ENCODE measurements at regions not wholly inside any gene's neighbourhood (a gene's known extent, or its start where the extent isn't known, plus 50 kb on each side); places are given as distances from the start of the nearest gene placed in this dataset.
"Not testable (repeated sequence)": the region's sequence is repeated elsewhere in the genome, so short reads cannot be mapped to it uniquely, and the experiment has no call there.

DNA sequence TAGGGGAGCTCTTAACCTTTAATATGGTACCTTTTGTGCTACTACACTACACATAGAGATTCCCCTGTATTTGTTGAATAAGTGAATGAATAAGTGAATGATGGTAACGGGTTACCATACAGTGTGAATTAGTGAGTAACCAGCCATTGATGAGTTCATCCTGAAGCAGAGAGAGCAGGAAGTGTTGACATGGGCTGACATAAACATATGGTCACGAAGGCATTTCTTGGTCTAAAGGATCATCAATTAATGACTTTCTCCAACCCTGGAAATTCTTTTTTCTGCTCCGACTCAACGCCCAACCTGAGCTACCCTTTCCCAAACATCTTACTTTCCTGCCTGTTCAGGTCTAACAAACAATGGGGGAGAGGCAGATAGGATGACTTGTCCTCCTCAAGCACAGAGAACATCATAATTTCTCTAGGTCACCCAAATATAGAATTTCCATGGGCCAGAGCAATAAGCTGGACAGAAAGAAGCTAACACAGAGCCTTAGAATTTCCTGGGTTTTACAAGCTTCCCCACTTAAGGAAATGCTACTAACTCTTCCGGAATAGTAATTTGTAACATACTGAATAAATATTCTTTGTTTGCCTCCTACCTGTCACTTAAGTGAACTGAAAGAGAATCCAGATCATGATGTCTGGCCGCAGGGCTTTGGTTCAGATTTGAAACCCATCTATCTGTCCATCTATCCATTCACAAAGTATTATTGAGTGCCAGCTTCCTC lies 114.7 kb upstream of the NGF start:
- DNase-seq = no peak

DNA sequence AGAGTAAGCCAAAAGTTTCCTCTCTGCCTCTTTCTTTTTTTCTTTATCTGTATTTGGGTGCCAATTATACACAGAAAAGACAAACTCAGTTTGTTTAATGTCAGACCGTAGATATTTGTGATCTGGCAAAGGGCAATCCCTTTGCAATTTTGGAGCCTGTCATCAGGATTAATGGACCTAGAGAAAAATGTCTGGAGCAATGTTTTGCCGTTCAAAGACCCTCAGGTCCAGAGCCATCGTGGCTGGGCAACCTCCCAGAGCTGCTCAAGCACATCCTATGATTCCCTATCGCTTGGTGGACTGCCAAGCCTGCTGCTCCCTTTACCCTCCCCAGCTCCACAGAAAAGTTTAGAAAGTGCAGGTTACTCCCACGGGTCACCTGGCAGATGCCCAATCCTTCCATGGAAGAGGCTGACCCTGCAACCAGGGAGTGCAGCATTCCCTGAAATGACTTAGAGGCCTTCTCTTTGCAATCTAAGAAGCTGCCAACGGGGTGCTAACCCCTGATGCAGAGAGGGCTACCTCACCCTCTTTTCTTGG lies 112.5 kb upstream of the NGF start:
- DNase-seq = no peak

DNA sequence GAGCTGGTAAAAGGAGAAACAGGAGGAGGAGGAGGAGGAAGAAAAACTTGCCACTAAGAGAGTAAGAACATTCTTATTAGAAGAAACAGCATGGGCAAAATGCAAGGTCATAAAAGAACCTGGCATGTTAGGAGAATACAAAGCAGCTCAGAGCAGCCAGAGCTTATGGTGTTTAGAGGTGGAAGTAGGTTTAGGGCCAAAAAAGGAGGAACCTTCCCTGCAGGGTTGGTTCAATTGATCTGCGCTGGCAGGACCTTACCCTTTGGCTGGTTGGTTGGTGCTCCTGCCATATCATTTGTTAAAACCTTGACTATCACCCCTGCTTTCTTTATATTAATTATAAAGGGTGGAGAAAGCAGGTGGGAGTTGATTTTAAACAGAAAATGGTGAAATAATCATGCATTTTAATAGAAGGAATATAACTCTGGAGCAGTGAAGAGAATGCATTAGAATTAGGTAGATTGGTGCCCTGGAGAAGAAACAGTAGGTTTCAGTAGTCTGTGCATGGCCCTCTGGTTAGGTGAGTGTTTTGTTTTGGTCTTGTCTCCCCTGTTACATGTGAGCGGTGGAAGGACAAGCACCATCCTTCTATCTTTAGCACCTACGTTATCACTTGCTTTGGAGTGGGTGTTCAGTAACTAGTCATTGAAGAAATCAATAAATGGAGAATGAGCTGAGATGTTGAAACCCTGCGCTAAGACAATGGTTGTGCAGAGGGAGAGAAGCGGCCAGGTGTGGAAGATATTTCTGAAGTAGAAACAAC lies 110.4 kb upstream of the NGF start:
- DNase-seq = no peak

DNA sequence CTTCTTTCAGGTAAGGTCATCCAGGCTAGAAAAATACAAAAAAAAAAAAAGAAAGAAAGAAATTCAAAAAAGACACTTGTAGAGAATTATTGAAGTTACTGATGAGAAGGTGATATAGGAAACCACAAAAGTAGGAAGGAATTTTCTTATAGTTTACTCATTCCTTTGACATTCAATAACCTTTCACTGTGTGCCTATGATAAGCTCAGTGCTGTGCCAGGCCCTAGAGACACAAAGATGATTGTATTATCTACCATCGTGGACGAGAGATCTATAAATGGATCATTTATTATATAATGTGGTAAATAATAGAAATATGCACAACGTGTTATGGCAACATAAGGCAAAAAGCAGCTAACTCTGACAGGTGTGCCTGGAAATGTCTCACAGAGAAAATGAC lies 109.6 kb upstream of the NGF start:
- DNase-seq = no peak

DNA sequence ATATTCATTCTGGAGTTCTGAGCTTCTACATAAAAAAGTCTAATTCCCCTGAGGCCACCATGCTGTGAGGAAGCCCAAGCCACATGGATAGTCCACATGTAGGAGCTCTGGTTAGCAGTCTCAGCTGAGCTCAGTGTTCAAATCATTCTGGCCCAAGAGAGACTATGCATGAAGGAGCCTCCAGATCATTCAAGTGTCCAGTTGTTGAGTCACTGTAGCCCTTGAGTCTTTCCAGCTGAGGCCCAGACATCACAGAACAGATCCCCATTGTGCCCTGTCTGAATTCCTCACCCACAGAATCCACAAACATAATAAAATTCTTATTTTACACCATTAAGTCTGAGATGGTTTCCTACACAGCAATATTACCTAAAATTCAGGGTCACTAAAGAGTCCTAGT lies 107.0 kb upstream of the NGF start:
- DNase-seq = no peak

DNA sequence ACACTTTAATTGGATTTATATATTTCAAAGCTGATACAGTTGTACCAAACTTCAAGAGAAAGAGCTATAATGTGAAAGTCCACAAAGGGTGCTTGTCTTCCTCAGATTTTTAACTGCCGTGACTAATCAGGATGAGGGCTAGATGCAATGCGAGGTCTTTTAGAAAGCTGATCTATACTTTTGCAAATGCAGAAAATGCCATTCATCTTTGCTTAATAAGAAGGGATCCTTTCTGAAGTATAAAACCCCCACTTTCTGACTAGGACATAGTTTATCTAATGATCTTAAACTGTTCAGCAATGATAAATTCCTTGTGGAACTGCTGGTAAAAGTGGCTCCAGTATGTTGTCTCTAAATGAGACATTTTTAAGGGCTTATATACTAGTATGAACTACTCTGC lies 102.7 kb upstream of the NGF start:
- DNase-seq = no peak

DNA sequence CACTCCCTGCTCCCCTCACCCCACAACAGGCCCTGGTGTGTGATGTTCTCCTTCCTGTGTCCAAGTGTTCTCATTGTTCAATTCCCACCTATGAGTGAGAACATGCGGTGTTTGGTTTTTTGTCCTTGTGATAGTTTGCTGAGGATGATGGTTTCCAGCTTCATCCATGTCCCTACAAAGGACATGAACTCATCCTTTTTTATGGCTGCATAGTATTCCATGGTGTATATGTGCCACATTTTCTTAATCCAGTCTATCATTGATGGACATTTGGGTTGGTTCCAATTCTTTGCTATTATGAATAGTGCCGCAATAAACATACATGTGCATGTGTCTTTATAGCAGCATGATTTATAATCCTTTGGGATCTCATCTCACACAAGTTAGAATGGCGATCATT lies 101.5 kb upstream of the NGF start:
- DNase-seq = not testable (repeated sequence)

DNA sequence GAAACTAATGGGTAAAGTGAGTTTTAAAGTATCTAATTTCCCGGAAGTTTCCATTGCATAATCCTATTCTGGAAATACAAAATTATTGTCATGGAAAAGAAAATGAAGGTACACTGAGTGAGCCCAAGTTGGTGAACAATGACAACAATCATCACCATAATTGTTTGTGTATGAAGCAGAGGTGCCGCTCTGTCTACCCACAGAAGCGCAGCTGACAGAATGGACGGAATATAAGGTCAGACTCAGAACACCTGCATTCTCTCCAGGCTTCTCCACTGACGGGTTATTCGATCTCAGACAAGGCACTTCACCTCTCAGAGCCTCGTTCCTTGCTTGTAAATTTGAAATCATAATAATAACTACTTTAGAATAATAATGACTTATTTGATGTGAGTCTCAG lies 99.1 kb upstream of the NGF start:
- peak; percentile 77 to 83 for DNase-seq

DNA sequence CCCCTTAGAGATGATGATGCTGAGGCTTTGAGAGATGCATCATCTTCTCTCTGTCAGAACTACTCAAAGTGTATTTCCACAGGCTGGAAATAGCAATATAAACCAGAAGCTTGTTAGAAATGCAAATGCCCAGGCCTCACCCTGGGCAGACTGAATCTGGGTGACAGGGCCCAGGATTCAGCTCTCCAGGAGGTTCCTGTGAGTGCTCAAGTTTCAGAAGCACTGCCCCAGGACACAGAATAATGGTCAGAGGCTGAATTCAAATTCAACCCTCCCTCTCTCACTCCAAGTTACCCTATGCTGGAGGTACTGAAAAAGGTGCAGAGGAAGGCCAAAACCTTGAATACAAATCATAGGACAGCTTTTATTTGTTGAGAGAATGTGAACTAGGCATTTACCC lies 98.5 kb upstream of the NGF start:
- DNase-seq = peak; percentile 4 to 42

DNA sequence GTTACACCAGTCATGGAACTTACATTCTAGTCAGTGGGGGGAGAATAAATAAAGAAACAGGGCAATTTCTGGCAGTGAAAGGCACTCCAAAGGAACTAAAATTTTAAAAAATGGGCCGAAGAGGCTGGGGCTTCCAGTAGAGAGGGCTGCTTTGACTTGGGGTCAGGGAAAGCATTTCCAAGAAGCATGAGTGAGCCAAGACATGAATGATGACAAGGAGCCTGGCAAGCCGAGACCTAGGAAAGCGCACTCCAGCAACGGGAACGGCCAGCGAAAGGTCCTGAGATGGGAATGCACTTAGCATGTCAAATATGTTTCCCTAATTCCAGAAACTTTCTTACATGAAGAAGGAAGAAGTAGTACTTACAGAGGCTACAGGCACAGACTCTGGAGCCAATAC lies 95.4 kb upstream of the NGF start:
- DNase-seq = no peak

DNA sequence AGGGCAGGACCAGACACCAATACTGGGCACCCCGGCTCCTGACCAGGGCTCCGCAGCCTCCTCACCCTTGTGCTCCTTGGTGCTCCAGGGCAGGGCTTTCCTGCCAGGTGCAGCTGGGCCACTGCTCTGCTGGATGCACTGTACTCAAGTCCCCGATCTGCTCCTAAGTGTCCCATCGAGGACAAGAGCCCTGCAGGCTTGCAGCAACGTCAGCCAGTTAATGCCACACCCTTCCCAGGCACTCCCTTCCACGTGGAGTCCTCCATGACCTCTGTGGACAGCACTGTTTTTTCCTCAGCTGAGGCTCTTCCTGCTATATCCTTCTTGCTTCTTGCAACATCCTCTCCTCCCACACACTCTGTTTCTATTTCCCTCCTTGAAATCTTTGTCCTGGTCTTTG lies 94.0 kb upstream of the NGF start:
- DNase-seq = no peak

DNA sequence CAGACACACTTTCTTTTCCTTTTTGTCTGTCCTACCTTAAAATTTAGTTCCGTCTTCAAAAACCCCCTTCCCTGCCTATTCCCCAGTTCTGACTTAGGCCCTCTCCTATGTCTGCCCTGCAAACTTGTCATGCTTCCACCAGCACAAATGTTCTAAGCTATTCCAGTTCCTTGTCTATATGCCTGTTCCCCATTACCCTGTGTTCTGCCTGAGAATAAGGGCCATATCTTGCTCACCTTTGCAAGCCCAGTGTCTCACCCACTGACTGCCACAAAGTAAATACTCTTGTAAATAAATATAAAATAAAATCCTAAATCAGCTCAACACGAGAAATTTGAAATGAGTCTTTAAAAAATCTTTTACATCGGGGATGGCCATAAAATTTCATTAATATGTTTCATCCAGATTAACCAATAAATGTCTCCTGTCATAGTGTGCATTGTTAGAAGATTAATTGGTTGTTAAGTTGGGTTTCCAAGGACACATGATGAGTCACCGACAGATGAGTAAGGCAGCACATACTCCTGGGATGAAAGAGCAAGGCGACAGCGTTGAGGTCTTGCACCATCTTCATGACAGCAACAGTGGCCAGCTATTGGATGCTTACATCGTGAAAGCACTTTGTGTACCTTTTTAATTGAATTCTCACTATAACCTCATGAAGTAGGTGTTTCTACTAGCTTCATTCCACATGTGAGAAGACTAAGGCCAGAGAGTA lies 92.6 kb upstream of the NGF start:
- DNase-seq = no peak

DNA sequence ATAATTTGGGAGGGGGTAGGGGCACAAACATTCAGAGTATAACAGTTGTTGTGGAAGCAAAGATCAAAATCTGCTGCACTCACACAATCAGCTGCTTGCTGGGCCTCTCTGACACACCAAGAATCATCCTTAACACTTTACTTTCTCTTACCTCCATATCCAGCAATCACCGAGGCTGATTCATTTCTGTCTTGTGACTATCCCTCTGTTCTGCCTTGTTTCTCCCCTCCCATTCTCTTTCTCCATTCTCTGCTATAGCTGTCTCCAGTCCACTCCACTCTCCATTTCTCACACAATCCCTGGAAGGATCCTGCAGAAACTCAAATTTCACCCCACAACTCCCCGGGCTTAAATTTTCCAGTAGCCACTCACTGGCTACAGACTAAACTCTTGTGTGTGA lies 91.8 kb upstream of the NGF start:
- no peak for DNase-seq

DNA sequence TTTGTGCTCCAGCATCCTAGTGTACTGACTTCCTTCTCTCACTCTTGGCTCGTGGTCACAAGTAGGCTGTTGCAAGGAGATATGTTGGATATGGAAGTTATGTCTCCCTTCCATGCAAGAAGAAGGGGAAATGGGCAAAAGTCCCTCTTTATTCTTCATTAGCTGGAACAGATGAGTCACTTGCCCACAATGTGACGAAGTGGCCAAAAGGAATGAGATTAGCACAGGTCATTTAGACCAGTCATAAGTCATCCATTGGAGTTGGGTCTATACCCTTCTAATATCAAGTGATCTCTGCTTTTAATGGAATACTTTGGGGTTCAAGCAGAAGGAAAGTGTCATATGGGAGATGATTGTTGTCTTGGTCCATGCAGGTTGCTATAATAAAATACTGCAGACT lies 91.2 kb upstream of the NGF start:
- no peak for DNase-seq

DNA sequence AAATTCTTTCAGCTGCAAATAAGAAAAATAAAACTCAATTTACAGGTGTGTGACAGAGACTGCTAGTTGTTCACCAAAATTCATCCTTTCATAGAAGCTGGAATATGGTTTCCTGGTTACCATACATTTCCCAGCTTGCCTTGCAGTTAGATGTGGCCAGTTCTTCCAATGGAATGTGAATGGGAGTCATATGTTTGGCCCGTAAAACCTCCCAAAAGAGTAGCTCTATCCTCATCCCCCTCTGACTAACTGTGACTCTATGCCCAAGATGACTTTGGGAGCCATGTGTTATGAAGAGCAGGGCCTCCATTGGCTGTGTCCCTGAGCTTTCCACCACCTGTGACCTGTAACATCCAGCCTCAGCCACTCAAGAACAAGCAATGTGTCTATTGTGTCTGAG lies 90.6 kb upstream of the NGF start:
- no peak for DNase-seq

DNA sequence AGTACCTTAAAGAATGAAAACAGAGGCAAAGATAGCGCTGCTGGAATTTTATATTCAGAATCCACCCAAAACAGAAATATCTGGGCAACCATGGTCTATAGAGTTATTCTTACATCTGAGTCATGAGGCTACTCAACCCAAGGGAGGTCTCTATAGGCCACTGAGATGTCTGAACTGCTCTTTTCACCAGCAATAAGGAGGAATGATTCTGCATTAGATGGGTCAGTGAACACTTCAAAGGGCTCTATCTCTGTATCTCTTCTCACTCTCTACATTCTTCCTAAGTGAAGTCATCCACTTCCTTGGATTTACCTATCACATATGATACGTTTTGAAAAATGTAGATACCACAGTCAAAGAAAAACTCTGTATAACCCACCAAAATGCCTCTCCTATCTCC lies 90.2 kb upstream of the NGF start:
- no peak for DNase-seq

DNA sequence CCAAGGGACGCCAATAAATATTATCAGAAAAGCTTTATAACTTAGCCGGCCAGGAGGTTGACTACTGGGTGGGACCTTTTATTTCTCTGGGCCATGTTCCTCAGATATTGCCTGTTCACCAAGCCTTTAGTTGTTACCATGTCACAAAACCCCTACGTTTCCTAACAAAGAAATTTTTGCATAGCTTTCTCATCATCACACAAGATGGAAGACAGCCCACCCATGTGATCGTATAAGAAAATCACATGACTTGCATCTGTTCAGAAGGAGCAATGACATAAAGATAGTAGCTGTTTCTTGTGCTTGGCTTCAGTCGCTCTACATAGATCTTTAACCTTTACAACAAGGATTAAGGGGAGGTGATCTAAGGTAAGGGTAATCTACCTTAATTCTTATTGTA lies 88.9 kb upstream of the NGF start:
- no peak for DNase-seq

DNA sequence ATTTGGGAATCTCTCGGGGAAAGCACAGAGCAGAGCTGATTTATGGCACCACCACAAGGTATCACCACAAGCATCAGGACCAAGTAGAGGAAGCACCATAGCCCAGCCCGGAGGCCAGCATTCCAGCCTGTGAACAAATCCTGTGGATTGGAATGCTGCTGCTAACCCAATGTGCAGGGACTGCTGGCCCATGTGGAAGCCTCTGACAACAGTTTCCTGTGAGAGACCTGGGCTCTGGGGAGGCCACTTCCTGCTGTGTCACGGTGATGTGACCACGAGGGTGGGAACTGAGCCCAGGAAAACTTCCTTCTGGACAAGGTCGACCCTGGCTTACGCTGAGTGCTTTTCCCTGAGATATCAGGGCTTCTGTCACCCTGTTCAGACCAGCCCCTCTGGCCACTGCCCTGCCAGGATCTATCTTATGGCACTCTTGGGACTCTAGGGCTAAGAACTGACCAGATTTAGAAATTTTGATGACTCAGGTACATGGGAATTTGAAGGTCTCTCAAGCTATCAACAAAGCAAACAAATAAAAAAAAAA lies 88.3 kb upstream of the NGF start:
- DNase-seq = no peak

DNA sequence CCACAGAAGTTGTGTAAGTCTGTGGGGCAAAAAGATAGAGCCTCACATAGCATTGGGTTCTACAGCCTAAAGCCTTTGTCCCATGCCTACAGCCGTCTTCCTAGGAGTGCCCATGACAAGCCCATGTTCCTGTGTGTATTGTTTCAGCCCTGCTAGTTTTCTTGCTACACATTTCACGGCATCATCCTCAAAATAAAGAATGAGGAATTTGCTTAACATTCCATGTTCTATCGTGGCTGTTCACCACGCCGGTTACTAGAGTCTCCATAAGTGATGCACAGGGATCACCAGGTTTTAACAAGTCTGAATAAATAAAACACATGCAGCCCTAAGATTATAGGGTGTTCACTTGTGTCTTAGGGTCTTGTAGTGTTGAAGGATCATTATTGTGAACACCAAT lies 87.4 kb upstream of the NGF start:
- no peak for DNase-seq

DNA sequence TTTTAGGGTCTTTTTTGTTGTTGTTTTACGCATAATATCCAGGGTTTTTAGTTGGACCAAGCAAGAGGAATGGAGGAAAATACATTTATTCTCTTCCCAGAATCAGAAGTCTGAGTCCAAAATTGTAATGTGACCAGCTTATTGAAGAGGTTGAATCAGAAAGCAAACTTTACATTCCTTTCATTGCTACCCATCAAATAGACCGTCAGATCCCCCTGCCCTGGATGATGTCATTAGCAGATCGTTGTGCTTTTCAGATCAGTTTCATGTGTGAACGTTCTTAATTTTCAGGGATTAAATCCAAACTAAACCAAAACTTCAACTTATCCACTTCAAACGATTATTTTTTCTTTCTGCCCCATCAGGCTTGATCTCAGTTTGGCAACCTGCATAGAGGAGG lies 85.7 kb upstream of the NGF start:
- DNase-seq = no peak

DNA sequence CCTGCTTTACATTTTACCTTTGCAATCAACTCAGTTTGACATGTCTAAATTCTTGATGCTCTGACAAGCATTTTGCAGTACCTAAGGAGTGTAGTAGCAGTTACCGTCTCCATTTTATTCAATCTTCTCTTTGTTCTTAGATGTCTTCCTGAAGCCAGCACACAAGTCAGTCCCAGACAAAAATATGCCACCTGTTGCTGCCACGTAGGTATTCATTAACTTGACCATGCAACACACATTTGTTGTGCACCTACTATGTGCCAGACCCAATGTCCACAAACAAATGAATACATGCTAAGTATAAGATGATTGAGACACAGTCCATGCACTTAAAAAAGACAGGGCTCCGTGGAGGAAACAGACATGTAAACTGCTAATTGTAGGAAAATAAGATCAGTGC lies 81.5 kb upstream of the NGF start:
- no peak for DNase-seq

DNA sequence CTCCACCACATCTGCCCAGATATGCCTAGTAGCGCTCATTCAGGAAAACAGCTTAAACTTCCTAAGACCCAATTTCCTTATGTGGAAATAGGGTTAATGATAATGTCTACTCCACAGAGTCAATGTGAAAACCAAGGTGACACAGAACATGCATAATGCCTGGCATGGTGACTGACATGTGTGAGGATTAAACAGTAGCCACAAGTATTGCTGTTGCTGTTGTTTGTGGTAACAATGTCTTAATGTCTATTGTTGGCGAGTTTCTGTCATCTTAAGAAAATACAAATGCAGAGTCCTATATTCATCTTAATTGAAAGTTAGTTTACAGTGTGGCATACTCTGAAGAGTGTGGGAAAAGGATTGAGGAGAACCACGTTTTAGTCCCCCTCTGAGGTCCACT lies 75.6 kb upstream of the NGF start:
- no peak for DNase-seq

DNA sequence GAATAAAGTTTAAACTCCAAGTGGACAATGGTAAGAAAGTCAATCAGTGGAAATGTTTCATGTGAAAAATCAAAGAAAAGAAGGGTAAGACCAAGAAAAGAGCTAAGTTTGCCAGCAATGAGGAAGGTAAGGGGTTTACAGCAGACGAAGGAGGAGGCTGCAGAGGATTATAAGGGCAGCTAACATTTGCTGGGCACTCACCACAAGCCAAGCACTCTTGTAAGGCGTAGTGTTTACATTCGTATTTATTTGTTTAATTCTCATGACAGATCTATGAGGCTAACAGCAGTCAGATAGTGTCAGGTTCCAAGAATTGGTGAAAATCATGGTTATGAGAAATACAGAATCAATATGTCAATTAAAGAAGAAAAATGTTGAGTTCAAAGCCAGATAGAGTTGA lies 75.2 kb upstream of the NGF start:
- DNase-seq = no peak

DNA sequence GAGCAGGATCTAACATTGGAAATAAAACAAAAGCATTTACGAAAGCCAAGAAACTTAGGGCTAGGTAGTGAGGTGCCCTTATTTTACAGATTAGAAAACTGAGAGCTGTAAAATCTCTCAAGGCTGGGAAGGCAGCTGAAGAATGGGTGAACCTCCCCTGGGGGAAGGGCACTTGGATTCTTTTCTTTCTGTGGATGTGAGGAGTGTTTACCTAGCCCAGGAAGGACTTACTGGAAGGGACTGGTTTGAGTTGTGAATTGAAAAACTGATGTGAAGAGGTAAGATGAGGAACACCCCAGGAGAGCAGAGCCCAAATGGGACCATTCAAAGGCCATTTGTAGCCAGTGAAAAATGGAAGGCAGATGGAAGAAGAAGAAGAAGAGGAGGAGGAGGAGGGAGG lies 74.7 kb upstream of the NGF start:
- no peak for DNase-seq

Data from NCI-H526 (cell line).